Fibroblast of skin of left biceps (primary cell): ENCODE measurements at regions not wholly inside any gene's neighbourhood (a gene's known extent, or its start where the extent isn't known, plus 50 kb on each side); places are given as distances from the start of the nearest gene placed in this dataset.

ENCODE experiments used
- DNase-seq, 2 experiments: peaks; one replicate each; pipeline ENCODE4 v3.0.0-alpha.2; 2013; ENCODE audit warnings: low read depth in 2 of 2

GRCh38 chr7:41367967-41368882 is 334.7 kb downstream of the INHBA start:
- no peak for DNase-seq

GRCh38 chr7:41351091-41351490 is 351.8 kb downstream of the INHBA start:
- no peak for DNase-seq

- DNase-seq: no peak
Observed at GRCh38 chr7:41346878-41347277, 356.0 kb downstream of the INHBA start.

- DNase-seq: no peak
Observed at GRCh38 chr7:41339913-41340676, 362.8 kb downstream of the INHBA start.

GRCh38 chr7:41336981-41337380 is 365.9 kb downstream of the INHBA start:
- DNase-seq: no peak

GRCh38 chr7:41336455-41336952 is 366.4 kb downstream of the INHBA start:
- no peak for DNase-seq

- DNase-seq: no peak
Observed at GRCh38 chr7:41334071-41334862, 368.6 kb downstream of the INHBA start.

- peak; percentile 96 to 97 for DNase-seq
Observed at GRCh38 chr7:41333511-41333910, 369.4 kb downstream of the INHBA start.

- no peak for DNase-seq
Observed at GRCh38 chr7:41331194-41331593, 371.7 kb downstream of the INHBA start.

- DNase-seq: no peak
Observed at GRCh38 chr7:41328544-41328943, 374.3 kb downstream of the INHBA start.

GRCh38 chr7:41328131-41328530 is 374.8 kb downstream of the INHBA start:
- no peak for DNase-seq

GRCh38 chr7:41326616-41327015 is 376.3 kb downstream of the INHBA start:
- DNase-seq: no peak

- DNase-seq: no peak
Observed at GRCh38 chr7:41323806-41324205, 379.1 kb downstream of the INHBA start.

GRCh38 chr7:41319581-41319980 is 383.3 kb downstream of the INHBA start:
- DNase-seq: no peak

- no peak for DNase-seq
Observed at GRCh38 chr7:41316410-41316809, 386.5 kb downstream of the INHBA start.

GRCh38 chr7:41315764-41316163 is 387.1 kb downstream of the INHBA start:
- DNase-seq: no peak

GRCh38 chr7:41313171-41313570 is 389.7 kb downstream of the INHBA start:
- no peak for DNase-seq

GRCh38 chr7:41312235-41312634 is 390.7 kb downstream of the INHBA start:
- DNase-seq: no peak

GRCh38 chr7:41311301-41311700 is 391.6 kb downstream of the INHBA start:
- DNase-seq: no peak

- DNase-seq: peak in 1 of 2 experiments; percentile 38
Observed at GRCh38 chr7:41306486-41306885, 396.4 kb downstream of the INHBA start.

GRCh38 chr7:41305001-41305400 is 397.9 kb downstream of the INHBA start:
- DNase-seq: no peak

GRCh38 chr7:41303709-41304108 is 399.2 kb downstream of the INHBA start:
- DNase-seq: no peak
